Activated CD4-positive, alpha-beta T cell treated with anti-CD3 and anti-CD28 coated beads, Interleukin-2, amount 50 U/mL, for 48 hours (primary cell): ENCODE measurements at regions not wholly inside any gene's neighbourhood (a gene's known extent, or its start where the extent isn't known, plus 50 kb on each side); places are given as distances from the start of the nearest gene placed in this dataset.

Experiments
- DNase-seq, 2 experiments: peaks; one replicate each; pipeline ENCODE4 v3.0.0-alpha.2; 2020

- no peak for DNase-seq
Measured at GRCh38 chr5:74336297-74336696, 304.2 kb downstream of the ENC1 start.

- no peak for DNase-seq
Measured at GRCh38 chr5:74334762-74335384, 305.7 kb downstream of the ENC1 start.

GRCh38 chr5:74334062-74334761, 306.3 kb downstream of the ENC1 start:
- DNase-seq = no peak

GRCh38 chr5:74333430-74333829, 307.1 kb downstream of the ENC1 start:
- no peak for DNase-seq

- DNase-seq = no peak
Measured at GRCh38 chr5:74332682-74333081, 307.8 kb downstream of the ENC1 start.

- no peak for DNase-seq
Measured at GRCh38 chr5:74332006-74332405, 308.5 kb downstream of the ENC1 start.

GRCh38 chr5:74328221-74328630, 312.3 kb downstream of the ENC1 start:
- no peak for DNase-seq

- no peak for DNase-seq
Measured at GRCh38 chr5:74327339-74327685, 313.2 kb downstream of the ENC1 start.

- DNase-seq = peak; percentile 64 to 80
Measured at GRCh38 chr5:74326571-74327338, 313.8 kb downstream of the ENC1 start.

GRCh38 chr5:74325866-74326265, 314.7 kb downstream of the ENC1 start:
- no peak for DNase-seq

GRCh38 chr5:74324556-74324955, 316.0 kb downstream of the ENC1 start:
- DNase-seq = no peak

GRCh38 chr5:74322944-74323343, 317.6 kb downstream of the ENC1 start:
- DNase-seq = no peak

GRCh38 chr5:74322191-74322590, 318.3 kb downstream of the ENC1 start:
- DNase-seq = no peak

GRCh38 chr5:74321326-74321725, 319.2 kb downstream of the ENC1 start:
- DNase-seq = no peak

- DNase-seq = no peak
Measured at GRCh38 chr5:74320526-74320925, 320.0 kb downstream of the ENC1 start.

- DNase-seq = peak; percentile 12 to 35
Measured at GRCh38 chr5:74319076-74319475, 321.5 kb downstream of the ENC1 start.

- peak; percentile 28 to 46 for DNase-seq
Measured at GRCh38 chr5:74316064-74316603, 324.4 kb downstream of the ENC1 start.

GRCh38 chr5:74314906-74315305, 325.6 kb downstream of the ENC1 start:
- DNase-seq = no peak

- no peak for DNase-seq
Measured at GRCh38 chr5:74313896-74314295, 326.6 kb downstream of the ENC1 start.

GRCh38 chr5:74312746-74313145, 327.8 kb downstream of the ENC1 start:
- no peak for DNase-seq

GRCh38 chr5:74311961-74312360, 328.6 kb downstream of the ENC1 start:
- no peak for DNase-seq

- DNase-seq = no peak
Measured at GRCh38 chr5:74310997-74311930, 329.3 kb downstream of the ENC1 start.

- no peak for DNase-seq
Measured at GRCh38 chr5:74310386-74310785, 330.1 kb downstream of the ENC1 start.
